ENCODE measurements at regions not wholly inside any gene's neighbourhood (a gene's known extent, or its start where the extent isn't known, plus 50 kb on each side); places are given as distances from the start of the nearest gene placed in this dataset.
"Not testable (repeated sequence)": the region's sequence is repeated elsewhere in the genome, so short reads cannot be mapped to it uniquely, and the experiment has no call there.

DNA sequence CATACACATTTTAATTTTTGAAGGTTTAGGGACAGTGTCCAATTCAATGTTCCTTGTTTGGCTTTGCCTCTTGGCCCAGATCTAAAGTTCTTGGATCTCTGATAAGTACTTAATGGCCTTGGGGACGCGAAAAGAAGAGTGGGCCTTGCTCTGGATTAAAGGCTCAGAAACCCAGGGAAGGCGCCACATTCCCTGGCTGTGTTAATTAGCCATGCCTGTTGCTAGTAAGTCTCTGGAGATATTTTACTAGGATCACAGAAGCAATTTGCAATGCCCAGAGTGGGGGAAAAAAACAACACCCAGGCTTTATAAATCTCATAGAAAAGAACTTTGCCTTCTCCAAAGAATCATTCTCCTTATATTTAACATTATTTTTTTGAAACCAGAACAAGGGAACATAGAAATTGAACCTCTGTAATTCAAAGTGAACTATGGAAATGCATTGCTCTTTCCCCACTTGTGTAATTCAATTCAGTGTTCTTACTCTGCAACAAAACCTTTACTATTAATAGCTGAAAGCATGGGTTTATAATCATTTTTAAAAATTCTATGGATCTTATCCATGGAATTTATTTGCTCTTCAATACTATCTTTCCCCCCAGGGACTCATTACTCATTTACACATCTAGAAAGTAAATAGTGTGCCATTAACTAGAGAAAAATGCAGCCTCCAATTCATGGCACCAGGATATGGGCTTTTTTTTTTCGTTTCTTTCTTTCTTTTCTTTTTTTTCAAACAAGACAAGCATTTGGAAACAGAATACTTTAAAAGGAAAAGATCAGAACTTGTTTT is 172.2 kb upstream of the ANKRD55 start:
- 70% methylated on average over 4 of the region's 4 CpGs for WGBS (ENCODE audit: low lambda C conversion rate)
- no peak overlapping the region for H2AFZ ChIP-seq (ENCODE audit: low read depth)
- POLR2A ChIA-PET: no interaction called here

DNA sequence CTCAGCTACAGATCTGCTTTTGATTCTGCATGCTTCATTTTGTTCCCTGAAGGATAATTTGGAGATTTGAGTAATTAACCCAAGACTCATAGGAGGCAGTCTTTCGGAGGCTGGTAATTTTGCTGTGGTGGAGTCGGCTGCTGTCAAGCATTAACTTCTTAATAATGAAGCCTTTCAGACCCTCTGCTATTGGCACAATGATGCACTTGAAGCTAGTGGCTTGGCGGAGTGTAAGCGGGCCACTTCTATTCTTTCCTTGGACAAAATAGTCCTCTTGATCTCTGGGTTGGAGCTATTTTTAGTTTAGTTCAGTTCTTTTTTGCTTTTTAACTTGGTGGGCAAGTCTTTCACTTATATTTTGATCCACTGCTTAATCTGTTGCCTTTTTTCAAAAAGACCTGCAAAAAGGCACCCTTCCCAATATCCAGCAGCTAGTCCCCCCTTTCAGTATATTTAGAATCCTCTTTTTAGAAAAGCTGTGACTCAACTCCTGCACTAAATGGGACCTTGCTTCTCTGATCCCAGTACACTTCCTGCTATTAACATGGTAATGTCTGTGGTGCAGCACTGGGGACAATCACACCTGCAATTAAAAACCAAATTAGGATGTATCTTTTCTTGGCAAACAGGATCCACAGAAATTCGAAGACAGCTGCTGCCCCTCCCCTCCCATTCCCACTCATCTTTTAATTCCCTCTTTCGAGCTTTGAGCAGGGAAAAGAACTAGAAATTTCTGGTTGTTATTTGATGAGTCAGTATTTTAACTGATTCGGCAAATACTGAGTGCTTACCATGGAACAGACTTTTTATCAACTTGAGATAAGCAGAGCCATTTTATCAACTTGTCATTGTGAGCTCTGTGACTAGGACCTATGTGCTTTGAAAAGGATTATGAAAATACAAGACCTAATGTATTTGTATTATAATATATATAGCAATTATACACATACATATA is 169.4 kb upstream of the ANKRD55 start:
- no peaks in the 10 kb centered on the region for H4K20me1 ChIP-seq (ENCODE audit: insufficient read depth)
- no peaks in the 10 kb centered on the region for H3K27me3 ChIP-seq (ENCODE audit: insufficient read depth)
- no peaks in the 10 kb centered on the region for H3K36me3 ChIP-seq (replicated peaks in 1 of 2; ENCODE audit: control insufficient read depth in 1 of 2, insufficient read depth in 2 of 2, low read length in 1 of 2)
- H3K4me1 ChIP-seq (ENCODE audit: control insufficient read depth in 1 of 2, insufficient read depth in 2 of 2, low read depth in 1 of 2, low read length in 1 of 2): peaks cover 6 to 10% of the 10 kb centered on the region in 2 experiments; a peak in 3 of 4 replicates
- H3K9me2 ChIP-seq: no peaks in the 10 kb centered on the region
- CTCF ChIA-PET: interaction anchor here (1.1 to 1.4 kb wide), 2 partner anchors 18 to 132 kb away, joined by 3 to 8 read pairs; no protein-coding TSS in a partner anchor
- no peaks in the 10 kb centered on the region for H3F3A ChIP-seq (replicated peaks; ENCODE audit: insufficient read depth)
- H3K79me2 ChIP-seq (ENCODE audit: insufficient read depth): no peaks in the 10 kb centered on the region
- POLR2A ChIA-PET: no interaction called here
- 52% methylated on average over 7 of the region's 7 CpGs for WGBS (ENCODE audit: low lambda C conversion rate)
- 0 out of 2 replicates have a peak overlapping the region, but pooled peaks have one; percentile 22 for H2AFZ ChIP-seq (ENCODE audit: low read depth)
- TF ChIP-seq, protein P1, sequence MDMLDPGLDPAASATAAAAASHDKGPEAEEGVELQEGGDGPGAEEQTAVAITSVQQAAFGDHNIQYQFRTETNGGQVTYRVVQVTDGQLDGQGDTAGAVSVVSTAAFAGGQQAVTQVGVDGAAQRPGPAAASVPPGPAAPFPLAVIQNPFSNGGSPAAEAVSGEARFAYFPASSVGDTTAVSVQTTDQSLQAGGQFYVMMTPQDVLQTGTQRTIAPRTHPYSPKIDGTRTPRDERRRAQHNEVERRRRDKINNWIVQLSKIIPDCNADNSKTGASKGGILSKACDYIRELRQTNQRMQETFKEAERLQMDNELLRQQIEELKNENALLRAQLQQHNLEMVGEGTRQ (IDR thresholded peaks at IDR 0.05; ENCODE audit: borderline replicate concordance, low read depth, low read length): no peak
- TF ChIP-seq YY1 (IDR thresholded peaks at IDR 0.05; ENCODE audit: low read depth) (no peak), EP300 (IDR thresholded peaks at IDR 0.05; ENCODE audit: borderline replicate concordance in 1 of 2, low read depth in 1 of 2, low read length in 1 of 2) (0 out of 4 replicates have a peak, but pooled peaks of 1 of the 2 experiments have one; percentile 17)
- H3K4me2 ChIP-seq: no peak overlapping the region
- H3K27ac ChIP-seq (ENCODE audit: low read depth in 2 of 2, low read length in 1 of 2): peak overlapping the region in 1 of 2 experiments; percentile 79; a peak in 2 of 4 replicates
- DNase-seq: peak; percentile 35
- no peaks in the 10 kb centered on the region for H3K9me3 ChIP-seq
- H3K9ac ChIP-seq: no peak overlapping the region
- no peak overlapping the region for H3K4me3 ChIP-seq (ENCODE audit: low read depth in 2 of 2, low read length in 1 of 2)

More for the DNA sequence above, 172.2 kb upstream of the ANKRD55 start:
- Histone ChIP-seq H3K9me2 (no peaks in the 10 kb centered on the region), H3F3A (replicated peaks; ENCODE audit: insufficient read depth) (no peaks in the 10 kb centered on the region), H3K4me3 (ENCODE audit: low read depth in 2 of 2, low read length in 1 of 2) (no peak overlapping the region), H3K27me3 (ENCODE audit: insufficient read depth) (no peaks in the 10 kb centered on the region), H3K79me2 (ENCODE audit: insufficient read depth) (no peaks in the 10 kb centered on the region), H3K9me3 (no peaks in the 10 kb centered on the region), H3K9ac (no peak overlapping the region), H3K36me3 (replicated peaks in 1 of 2; ENCODE audit: control insufficient read depth in 1 of 2, insufficient read depth in 2 of 2, low read length in 1 of 2) (no peaks in the 10 kb centered on the region), H3K4me1 (ENCODE audit: control insufficient read depth in 1 of 2, insufficient read depth in 2 of 2, low read depth in 1 of 2, low read length in 1 of 2) (peaks cover 6 to 14% of the 10 kb centered on the region in 2 experiments; a peak in 3 of 4 replicates), H4K20me1 (ENCODE audit: insufficient read depth) (no peaks in the 10 kb centered on the region), H3K4me2 (no peak overlapping the region), H3K27ac (ENCODE audit: low read depth in 2 of 2, low read length in 1 of 2) (no peak overlapping the region)
- DNase-seq: no peak
- CTCF ChIA-PET: interaction anchor here (1.7 kb wide), 1 partner anchor 76 kb away, joined by 3 read pairs; no protein-coding TSS in a partner anchor
- TF ChIP-seq, protein P2, sequence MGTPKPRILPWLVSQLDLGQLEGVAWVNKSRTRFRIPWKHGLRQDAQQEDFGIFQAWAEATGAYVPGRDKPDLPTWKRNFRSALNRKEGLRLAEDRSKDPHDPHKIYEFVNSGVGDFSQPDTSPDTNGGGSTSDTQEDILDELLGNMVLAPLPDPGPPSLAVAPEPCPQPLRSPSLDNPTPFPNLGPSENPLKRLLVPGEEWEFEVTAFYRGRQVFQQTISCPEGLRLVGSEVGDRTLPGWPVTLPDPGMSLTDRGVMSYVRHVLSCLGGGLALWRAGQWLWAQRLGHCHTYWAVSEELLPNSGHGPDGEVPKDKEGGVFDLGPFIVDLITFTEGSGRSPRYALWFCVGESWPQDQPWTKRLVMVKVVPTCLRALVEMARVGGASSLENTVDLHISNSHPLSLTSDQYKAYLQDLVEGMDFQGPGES (IDR thresholded peaks at IDR 0.05; ENCODE audit: low read depth, low read length): no peak
- TF ChIP-seq FOSL2 (IDR thresholded peaks at IDR 0.05; ENCODE audit: borderline replicate concordance, low read depth): no peak
- TF ChIP-seq, protein P3, sequence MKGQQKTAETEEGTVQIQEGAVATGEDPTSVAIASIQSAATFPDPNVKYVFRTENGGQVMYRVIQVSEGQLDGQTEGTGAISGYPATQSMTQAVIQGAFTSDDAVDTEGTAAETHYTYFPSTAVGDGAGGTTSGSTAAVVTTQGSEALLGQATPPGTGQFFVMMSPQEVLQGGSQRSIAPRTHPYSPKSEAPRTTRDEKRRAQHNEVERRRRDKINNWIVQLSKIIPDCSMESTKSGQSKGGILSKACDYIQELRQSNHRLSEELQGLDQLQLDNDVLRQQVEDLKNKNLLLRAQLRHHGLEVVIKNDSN (IDR thresholded peaks at IDR 0.05; ENCODE audit: borderline replicate concordance, low read depth): no peak
- no peak for TF ChIP-seq RCOR1 (IDR thresholded peaks at IDR 0.05; ENCODE audit: low read length)
- no peak for TF ChIP-seq MXI1 (IDR thresholded peaks at IDR 0.05; ENCODE audit: low read depth, low read length)
- TF ChIP-seq SMC3 (IDR thresholded peaks at IDR 0.05; ENCODE audit: low read depth, low read length): no peak
- TF ChIP-seq FOXJ3 (CRISPR knock-in tag; IDR thresholded peaks at IDR 0.05): no peak
- TF ChIP-seq, protein P4, sequence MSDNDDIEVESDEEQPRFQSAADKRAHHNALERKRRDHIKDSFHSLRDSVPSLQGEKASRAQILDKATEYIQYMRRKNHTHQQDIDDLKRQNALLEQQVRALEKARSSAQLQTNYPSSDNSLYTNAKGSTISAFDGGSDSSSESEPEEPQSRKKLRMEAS (IDR thresholded peaks at IDR 0.05; ENCODE audit: low read depth): no peak
- TF ChIP-seq, protein P5, sequence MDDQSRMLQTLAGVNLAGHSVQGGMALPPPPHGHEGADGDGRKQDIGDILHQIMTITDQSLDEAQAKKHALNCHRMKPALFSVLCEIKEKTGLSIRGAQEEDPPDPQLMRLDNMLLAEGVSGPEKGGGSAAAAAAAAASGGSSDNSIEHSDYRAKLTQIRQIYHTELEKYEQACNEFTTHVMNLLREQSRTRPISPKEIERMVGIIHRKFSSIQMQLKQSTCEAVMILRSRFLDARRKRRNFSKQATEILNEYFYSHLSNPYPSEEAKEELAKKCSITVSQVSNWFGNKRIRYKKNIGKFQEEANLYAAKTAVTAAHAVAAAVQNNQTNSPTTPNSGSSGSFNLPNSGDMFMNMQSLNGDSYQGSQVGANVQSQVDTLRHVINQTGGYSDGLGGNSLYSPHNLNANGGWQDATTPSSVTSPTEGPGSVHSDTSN (IDR thresholded peaks at IDR 0.05): no peak

DNA sequence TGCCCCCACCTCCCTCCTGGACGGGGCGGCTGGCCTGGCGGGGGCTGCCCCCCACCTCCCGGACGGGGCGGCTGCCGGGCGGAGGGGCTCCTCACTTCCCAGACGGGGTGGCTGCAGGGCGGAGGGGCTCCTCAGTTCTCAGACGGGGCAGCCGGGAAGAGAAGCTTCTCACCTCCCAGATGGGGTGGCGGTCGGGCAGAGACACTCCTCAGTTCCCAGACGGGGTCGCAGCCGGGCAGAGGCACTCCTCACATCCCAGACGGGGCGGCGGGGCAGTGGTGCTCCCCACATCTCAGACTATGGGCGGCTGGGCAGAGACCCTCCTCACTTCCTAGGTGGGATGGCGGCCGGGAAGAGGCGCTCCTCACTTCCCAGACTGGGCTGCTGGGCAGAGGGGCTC is 164.7 kb upstream of the ANKRD55 start:
- H3K9ac ChIP-seq; H2AFZ ChIP-seq (ENCODE audit: low read depth); H3K9me3 ChIP-seq; H3K4me1 ChIP-seq (ENCODE audit: control insufficient read depth in 1 of 2, insufficient read depth in 2 of 2, low read depth in 1 of 2, low read length in 1 of 2); H3F3A ChIP-seq (replicated peaks; ENCODE audit: insufficient read depth); DNase-seq; H3K27ac ChIP-seq (ENCODE audit: low read depth in 2 of 2, low read length in 1 of 2); H3K27me3 ChIP-seq (ENCODE audit: insufficient read depth); H3K9me2 ChIP-seq; H3K4me2 ChIP-seq; H4K20me1 ChIP-seq (ENCODE audit: insufficient read depth); H3K4me3 ChIP-seq (ENCODE audit: low read depth in 2 of 2, low read length in 1 of 2); CTCF ChIA-PET; H3K79me2 ChIP-seq (ENCODE audit: insufficient read depth); POLR2A ChIA-PET; H3K36me3 ChIP-seq (replicated peaks in 1 of 2; ENCODE audit: control insufficient read depth in 1 of 2, insufficient read depth in 2 of 2, low read length in 1 of 2): not testable (repeated sequence)
- 88% methylated on average over 8 of the region's 24 CpGs for WGBS (ENCODE audit: low lambda C conversion rate)
